Parathyroid adenoma (tissue), 2 donors: ENCODE measurements at regions not wholly inside any gene's neighbourhood (a gene's known extent, or its start where the extent isn't known, plus 50 kb on each side); places are given as distances from the start of the nearest gene placed in this dataset.
"Not testable (repeated sequence)": the region's sequence is repeated elsewhere in the genome, so short reads cannot be mapped to it uniquely, and the experiment has no call there.

Experiments used
- H2AFZ ChIP-seq: fragments of 300-600 bp; sonication (generic); one replicate; pipeline ENCODE4 v1.7.0; 2017; ENCODE audit warnings: antibody characterized with exemption, mild to moderate bottlenecking
- H3K27ac ChIP-seq: fragments of 300-600 bp; sonication (generic); one replicate; pipeline ENCODE4 v1.7.0; 2017
- H3K27me3 ChIP-seq: fragments of 300-600 bp; sonication (generic); one replicate; pipeline ENCODE4 v1.7.0; 2017; ENCODE audit warnings: low read length; ENCODE audit not compliant: control insufficient read depth, insufficient read depth
- H3K36me3 ChIP-seq: fragments of 300-600 bp; sonication (generic); one replicate; pipeline ENCODE4 v1.7.0; 2017; ENCODE audit warnings: low read length; ENCODE audit not compliant: control insufficient read depth, insufficient read depth
- H3K4me1 ChIP-seq: fragments of 300-600 bp; sonication (generic); one replicate; pipeline ENCODE4 v1.7.0; 2017; ENCODE audit warnings: control low read depth
- H3K4me2 ChIP-seq: fragments of 300-600 bp; sonication (generic); one replicate; pipeline ENCODE4 v1.7.0; 2017; ENCODE audit warnings: low read length
- H3K4me3 ChIP-seq: fragments of 300-600 bp; sonication (generic); one replicate; pipeline ENCODE4 v1.7.0; 2017; ENCODE audit warnings: low read depth, low read length
- H3K79me2 ChIP-seq: fragments of 300-600 bp; sonication (generic); one replicate; pipeline ENCODE4 v1.7.0; 2017; ENCODE audit warnings: control low read depth
- H3K9ac ChIP-seq: fragments of 300-600 bp; sonication (generic); one replicate; pipeline ENCODE4 v1.7.0; 2017; ENCODE audit warnings: mild to moderate bottlenecking
- H3K9me3 ChIP-seq: fragments of 300-600 bp; sonication (generic); one replicate; pipeline ENCODE4 v1.7.0; 2017; ENCODE audit warnings: low read length; ENCODE audit not compliant: control insufficient read depth
- TF ChIP-seq, protein P1 (sequence below): fragments of 300-600 bp; sonication (generic); IDR thresholded peaks from one replicate; pipeline ENCODE4 v1.7.0; 2017; ENCODE audit warnings: antibody characterized with exemption, mild to moderate bottlenecking
- donor health status: primary hyperparathyroidism.

GRCh38 chr14:106166232-106166631 lies 639.8 kb downstream of the TMEM121 start:
- Histone ChIP-seq H3K9ac (no peak overlapping the region), H3K4me2 (no peak overlapping the region), H3K4me3 (no peak overlapping the region), H2AFZ (no peak overlapping the region), H3K4me1 (no peaks in the 10 kb centered on the region), H3K79me2 (no peaks in the 10 kb centered on the region), H3K36me3 (no peaks in the 10 kb centered on the region), H3K27me3 (peaks cover 4% of the 10 kb centered on the region), H3K9me3 (no peaks in the 10 kb centered on the region), H3K27ac (no peak overlapping the region)
- TF ChIP-seq, protein P1, sequence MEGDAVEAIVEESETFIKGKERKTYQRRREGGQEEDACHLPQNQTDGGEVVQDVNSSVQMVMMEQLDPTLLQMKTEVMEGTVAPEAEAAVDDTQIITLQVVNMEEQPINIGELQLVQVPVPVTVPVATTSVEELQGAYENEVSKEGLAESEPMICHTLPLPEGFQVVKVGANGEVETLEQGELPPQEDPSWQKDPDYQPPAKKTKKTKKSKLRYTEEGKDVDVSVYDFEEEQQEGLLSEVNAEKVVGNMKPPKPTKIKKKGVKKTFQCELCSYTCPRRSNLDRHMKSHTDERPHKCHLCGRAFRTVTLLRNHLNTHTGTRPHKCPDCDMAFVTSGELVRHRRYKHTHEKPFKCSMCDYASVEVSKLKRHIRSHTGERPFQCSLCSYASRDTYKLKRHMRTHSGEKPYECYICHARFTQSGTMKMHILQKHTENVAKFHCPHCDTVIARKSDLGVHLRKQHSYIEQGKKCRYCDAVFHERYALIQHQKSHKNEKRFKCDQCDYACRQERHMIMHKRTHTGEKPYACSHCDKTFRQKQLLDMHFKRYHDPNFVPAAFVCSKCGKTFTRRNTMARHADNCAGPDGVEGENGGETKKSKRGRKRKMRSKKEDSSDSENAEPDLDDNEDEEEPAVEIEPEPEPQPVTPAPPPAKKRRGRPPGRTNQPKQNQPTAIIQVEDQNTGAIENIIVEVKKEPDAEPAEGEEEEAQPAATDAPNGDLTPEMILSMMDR = no peak

GRCh38 chr14:106166650-106167204 lies 640.3 kb downstream of the TMEM121 start:
- no peak overlapping the region for H3K4me2 ChIP-seq

GRCh38 chr14:106170163-106170658 lies 643.8 kb downstream of the TMEM121 start:
- not testable (repeated sequence) for H2AFZ ChIP-seq, H3K4me3 ChIP-seq, H3K4me1 ChIP-seq, H3K79me2 ChIP-seq, H3K9me3 ChIP-seq, H3K4me2 ChIP-seq, H3K27me3 ChIP-seq, H3K27ac ChIP-seq, H3K36me3 ChIP-seq, H3K9ac ChIP-seq
- TF ChIP-seq, protein P1 = peak; percentile 30

More at GRCh38 chr14:106166650-106167204, 640.3 kb downstream of the TMEM121 start:
- Histone ChIP-seq H3K9me3 (no peaks in the 10 kb centered on the region), H3K4me1 (no peaks in the 10 kb centered on the region), H3K4me3 (no peak overlapping the region), H3K9ac (no peak overlapping the region), H3K27me3 (peaks cover 4% of the 10 kb centered on the region), H3K36me3 (no peaks in the 10 kb centered on the region), H3K79me2 (no peaks in the 10 kb centered on the region), H3K27ac (no peak overlapping the region), H2AFZ (no peak overlapping the region)
- TF ChIP-seq, protein P1 = no peak

GRCh38 chr14:106174206-106174605 lies 647.8 kb downstream of the TMEM121 start:
- Histone ChIP-seq H3K4me1 (no peaks in the 10 kb centered on the region), H3K9ac (no peak overlapping the region), H3K9me3 (no peaks in the 10 kb centered on the region), H3K27me3 (no peaks in the 10 kb centered on the region), H3K4me2 (no peak overlapping the region), H2AFZ (no peak overlapping the region), H3K36me3 (no peaks in the 10 kb centered on the region), H3K4me3 (no peak overlapping the region), H3K27ac (no peak overlapping the region), H3K79me2 (no peaks in the 10 kb centered on the region)
- TF ChIP-seq, protein P1 = no peak

DNA sequence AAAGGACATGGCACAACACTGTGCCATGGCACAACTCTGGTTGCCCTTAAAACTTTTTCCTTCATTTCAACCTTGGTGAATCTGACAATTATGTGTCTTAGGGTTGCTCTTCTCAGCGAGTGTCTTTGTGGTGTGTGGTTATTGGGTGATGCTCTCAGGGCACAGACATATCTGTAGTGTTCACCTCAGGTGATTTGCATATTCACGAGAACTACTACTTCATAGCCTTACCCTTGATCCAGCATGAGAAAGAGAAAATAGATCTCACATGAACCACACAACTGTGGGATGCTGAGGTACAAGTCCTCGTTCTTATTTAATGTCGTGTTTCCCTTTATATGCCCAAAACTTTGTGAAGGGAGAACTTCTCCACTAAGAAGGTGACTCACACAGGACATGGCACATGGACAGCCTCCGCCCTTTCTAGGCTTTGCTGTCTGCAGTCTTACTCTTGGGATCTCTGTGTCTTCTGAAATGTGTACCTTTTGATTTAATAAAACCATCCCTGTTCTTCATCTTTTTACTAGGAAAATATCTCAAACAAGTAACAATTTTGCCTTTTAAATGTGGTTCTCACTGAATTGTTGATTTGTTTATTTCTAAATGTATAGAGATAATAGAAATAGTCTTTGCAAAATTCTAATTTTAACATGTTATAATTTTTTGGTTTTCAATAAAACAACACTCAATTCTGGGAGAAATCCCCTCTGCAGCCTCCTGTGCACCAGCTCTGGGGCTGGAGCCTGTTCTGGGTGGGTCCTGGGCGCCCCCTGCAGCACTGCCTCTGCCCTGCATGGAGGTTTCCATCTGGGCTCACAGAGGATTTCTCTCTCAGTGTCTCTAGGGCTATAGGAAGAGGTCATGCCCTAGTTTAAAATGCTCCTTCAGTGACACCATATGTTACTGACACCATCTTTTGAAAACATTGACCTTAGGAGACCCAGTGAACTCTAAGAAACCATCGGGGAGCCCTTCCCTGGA lies 651.2 kb downstream of the TMEM121 start:
- H3K9me3 ChIP-seq, H3K27me3 ChIP-seq, H3K9ac ChIP-seq, H3K4me1 ChIP-seq, H3K36me3 ChIP-seq, H3K4me3 ChIP-seq, H2AFZ ChIP-seq, H3K4me2 ChIP-seq, H3K79me2 ChIP-seq, H3K27ac ChIP-seq: not testable (repeated sequence)
